NCI-H146 (cell line): ENCODE measurements at regions not wholly inside any gene's neighbourhood (a gene's known extent, or its start where the extent isn't known, plus 50 kb on each side); places are given as distances from the start of the nearest gene placed in this dataset.

Source experiments
- DNase-seq: peaks from one replicate; lab custom pipeline; 2025; lab: John Stamatoyannopoulos, UW

- no peak for DNase-seq
These were observed 102.0 kb upstream of the ARID2 start for GRCh38 chr12:45627407-45628069.

DNA sequence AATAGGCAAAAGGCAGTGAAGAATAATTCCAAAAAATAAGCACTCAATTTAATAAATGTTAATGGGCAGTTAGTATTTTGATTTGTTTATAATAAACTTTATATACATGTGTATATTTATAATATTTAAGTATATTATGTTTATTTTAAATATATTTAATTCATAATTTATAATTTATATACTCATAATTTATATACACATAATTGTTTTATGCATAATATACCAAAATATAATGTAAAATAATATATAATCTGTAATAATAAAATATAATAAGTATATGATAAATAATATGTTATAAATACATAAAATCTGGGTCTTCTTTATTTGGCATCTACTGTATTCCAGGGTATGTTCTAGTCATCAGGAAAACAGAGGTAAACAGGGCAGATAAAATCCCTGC lies 100.2 kb upstream of the ARID2 start:
- DNase-seq, result no peak

DNA sequence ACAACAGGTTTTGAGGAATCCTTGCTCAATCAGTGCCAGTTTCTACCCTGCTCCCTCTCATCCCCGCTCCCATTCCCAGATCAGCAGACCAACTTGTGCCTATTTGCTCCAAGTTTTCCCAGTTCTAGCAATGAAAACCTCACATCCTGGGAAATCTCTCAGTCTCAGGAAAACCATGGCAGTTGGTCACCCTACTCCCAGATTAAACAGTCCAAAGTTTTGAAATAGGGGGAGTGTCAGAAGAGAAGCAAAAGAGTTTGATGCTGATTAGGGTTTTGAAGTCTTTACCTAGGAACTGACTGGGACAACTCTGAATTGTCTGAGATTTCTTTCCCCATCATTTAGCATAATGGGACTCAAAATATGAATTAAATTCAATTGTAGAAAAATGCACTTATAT lies 95.8 kb upstream of the ARID2 start:
- no peak for DNase-seq

DNA sequence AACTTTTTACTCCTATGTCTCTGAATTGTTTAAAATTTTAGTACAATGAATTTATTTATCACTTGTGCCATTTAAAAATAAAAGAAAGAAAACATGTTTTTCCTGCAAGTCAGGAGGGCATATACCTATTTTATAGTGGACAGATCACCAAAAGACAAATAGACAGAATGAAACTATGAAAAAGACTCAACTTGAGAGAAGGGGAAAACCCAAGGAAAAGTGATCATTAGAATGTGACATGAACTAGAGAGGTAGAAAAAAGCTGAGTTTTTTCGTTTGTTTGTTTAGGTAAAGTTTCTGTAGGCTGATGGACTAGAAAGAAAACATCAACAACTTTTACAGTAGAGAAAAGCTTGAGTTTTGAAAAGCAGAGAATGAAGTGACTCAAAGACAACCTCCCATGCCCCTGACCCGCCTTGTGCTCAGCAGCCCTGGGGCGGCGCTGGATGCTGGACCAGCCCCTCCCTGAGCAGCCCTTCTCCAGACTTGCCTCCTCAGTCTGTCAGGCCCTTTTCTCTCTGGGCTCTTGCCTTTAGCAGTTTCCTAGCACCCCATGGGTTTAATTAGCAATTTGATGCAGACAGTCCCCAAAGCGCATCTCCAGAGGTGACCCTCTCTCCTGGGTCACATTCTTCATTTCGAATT lies 95.1 kb upstream of the ARID2 start:
- DNase-seq, result no peak

- DNase-seq, result no peak
These were observed 92.3 kb upstream of the ARID2 start for GRCh38 chr12:45637242-45637641.

DNA sequence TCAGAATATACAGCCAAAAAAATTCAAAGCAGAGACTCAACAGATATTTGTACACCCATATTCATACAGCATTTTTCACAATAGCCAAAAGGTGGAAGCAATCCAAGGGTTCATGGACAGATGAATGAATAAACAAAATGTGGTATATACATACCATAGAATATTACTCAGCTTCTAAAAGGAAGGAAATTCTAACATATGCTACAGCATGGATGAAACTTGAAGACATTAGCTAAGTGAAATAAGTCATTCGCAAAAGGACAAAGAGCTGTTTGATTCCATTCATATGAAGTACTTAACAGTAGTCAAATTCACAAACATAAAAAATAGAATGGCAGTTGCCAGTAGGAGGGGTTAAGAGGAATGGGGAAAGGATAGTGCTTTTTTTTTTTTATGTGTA lies 91.8 kb upstream of the ARID2 start:
- no peak for DNase-seq

GRCh38 chr12:45638386-45638785 lies 91.1 kb upstream of the ARID2 start:
- DNase-seq, result no peak

GRCh38 chr12:45644541-45644940 lies 85.0 kb upstream of the ARID2 start:
- DNase-seq, result no peak

DNA sequence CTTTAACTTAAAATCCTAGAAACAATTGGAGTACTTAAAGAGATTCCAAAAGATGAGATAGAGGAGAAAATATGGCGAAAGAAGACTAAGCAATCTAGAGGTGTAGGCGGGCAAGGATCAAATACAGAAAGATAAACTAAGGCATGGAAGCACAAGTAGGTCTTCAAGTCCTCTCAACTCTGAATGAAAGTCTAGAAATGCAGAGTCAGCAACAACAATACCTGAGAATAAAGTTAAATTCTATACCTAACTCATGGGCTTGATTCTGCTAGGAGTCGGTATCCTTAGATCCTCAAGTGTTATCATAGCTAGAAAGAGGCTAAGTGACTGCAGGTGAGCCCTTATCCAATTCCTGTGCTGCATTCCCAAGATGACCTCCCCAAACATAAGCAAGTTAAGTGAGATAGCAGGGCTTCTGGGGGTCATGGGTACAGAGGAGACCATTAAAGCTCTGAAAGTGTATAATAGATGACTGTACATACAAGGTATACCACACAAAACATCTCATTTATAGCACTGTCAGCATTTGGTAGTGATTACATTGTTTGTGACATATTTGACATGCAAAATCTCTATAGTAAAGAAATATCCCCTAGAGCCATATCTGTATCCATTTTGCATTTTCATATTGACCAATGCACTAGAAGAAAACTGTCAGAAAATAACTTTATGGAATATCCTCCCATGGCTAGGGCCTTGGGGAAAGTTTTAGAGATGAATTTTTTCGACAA lies 82.5 kb upstream of the ARID2 start:
- DNase-seq, result no peak

DNA sequence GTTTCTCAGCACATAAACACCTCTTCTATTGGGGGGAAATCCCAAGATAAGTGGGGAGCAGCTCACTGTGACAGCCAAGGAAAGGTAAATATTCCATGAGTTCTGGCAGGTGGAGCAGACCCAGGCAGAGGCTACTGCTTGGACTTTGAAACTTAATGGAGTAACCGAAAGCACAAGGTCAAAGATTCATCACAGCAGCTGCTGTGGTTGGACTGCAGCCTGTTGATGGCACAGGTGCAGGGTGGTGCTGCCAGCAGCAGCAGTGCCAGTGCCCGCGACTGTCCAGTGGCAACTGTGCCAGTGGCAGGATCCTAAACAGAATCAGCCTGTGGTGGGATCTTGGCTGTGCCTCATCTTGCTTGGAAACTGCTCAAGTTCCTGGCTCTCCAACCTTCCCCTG lies 81.4 kb upstream of the ARID2 start:
- no peak for DNase-seq

GRCh38 chr12:45651029-45651428 lies 78.5 kb upstream of the ARID2 start:
- DNase-seq, result no peak

DNA sequence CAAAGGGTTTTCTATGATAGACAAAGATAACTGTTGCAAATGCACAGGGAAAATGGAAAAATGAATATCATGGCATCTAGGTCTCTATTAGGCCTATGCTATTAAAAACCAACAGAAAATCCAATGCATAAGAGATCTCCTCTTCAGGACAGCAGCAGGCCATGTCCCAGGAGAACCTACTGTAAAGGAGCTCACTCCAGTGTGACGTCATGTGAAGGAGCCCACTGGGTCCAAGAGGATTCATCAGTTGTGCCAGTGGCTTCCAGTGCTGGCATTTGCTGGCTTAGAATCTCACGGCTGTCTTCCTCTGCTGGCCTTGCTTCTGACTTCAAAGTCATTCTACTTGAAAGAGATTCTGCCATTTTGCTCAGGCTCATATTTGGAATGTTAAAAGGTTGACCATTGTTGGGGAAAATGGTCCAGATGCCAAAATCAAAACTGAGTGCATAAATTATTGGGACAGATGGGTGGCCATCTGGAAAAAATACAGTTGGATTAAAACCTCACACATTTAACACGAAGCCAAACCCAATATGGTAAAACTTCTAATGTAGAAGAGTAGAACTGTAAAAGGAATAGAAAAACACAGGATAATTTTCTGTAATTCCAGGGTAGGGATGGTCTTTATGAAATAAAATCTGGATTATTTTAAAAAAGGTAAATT lies 75.4 kb upstream of the ARID2 start:
- DNase-seq, result no peak

DNA sequence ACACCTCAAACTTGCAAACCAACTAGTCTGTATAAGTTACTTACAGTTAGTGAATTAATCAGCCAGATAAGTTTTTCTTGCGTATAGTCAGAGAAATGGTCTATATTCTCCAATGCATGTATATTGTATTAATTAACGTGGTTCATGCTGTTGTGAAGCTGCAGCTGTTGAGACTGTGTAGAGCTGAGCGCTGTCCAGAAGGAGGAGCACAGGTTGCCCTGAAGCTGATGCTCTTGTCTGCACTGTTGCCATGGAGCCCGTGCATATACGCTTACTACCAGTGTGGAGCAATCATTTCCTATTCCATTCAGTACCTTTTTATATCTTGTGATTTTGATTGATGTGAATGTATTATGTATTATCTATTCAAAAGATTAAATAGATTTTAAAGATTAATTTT lies 74.3 kb upstream of the ARID2 start:
- peak; percentile 38 for DNase-seq

GRCh38 chr12:45655743-45656142 lies 73.8 kb upstream of the ARID2 start:
- DNase-seq, result no peak

DNA sequence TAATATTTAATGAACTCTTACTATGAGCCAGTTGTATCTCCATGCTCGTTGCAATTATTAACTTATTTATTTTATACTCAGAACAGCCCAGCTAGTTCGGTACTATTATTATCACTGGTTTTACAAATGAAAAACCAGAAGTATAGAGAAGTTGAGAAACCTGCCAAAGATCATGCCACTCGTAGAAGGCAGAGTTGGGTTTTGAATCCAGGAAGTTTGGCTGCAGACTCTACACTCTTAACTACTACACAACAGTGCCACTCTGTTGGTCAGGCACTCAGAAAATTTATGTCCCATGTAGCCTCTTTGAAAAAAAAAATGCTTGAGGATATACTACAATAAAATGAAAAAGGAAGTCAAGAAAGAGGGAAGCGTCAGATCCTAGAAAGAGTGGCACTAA lies 71.5 kb upstream of the ARID2 start:
- DNase-seq, result no peak

GRCh38 chr12:45660330-45660729 lies 69.2 kb upstream of the ARID2 start:
- no peak for DNase-seq

GRCh38 chr12:45663455-45663854 lies 66.1 kb upstream of the ARID2 start:
- DNase-seq, result no peak

DNA sequence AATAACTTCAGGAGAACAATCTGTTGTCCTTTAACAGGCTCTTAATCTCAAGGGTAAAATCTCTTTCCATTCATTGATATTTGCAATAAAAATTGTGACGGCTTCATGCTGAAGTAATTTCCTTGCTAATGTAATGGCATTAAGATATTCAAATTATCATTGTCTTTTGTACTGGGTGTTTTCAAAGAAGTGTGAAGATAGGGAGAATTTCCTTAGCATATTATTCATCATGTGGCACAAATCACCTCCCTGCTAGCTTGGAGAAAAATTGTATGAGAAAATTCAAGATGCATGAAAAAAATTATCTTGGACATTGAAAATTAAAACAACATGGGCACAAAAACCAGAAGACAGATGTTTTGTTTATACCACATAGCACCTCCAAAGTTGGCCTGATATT lies 63.6 kb upstream of the ARID2 start:
- no peak for DNase-seq

DNA sequence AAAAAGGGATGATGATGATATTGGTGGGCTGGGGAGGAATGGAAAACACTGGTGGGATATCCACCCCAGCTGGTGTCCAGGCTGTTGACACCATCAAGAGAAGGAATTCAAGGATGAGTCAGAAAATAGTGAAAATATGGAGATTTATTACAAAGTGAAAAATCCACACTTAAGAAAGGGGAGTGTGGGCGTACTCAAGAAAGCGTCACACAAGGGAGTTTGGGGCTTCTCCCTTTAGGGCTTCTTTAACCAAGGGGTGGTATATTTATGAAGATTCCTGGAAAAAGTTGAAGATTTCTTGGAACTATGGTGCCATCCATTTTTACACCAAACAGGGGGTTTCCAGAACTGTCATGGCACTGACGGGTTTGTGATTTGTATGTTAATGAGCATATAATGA lies 63.1 kb upstream of the ARID2 start:
- DNase-seq, result no peak

DNA sequence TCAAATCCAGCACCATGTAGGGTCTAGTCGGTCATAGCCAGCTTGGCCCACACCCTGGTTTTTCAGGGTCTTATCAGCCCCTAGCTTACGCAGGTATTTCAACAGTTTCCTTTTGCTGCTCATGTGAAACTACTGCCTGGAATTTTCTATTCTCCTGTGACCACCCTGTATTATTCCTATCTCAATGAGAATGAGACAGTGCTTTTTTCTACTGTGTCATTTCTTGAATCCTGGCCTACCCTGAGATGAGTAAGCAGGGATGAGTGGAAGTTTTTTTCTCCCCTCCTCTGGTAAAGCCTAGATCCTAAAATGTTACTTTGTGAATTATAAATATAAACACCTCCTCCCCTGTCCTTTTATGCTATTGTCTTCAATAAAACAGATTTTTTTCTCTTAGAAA lies 62.7 kb upstream of the ARID2 start:
- no peak for DNase-seq

GRCh38 chr12:45667761-45668160 lies 61.7 kb upstream of the ARID2 start:
- no peak for DNase-seq

DNA sequence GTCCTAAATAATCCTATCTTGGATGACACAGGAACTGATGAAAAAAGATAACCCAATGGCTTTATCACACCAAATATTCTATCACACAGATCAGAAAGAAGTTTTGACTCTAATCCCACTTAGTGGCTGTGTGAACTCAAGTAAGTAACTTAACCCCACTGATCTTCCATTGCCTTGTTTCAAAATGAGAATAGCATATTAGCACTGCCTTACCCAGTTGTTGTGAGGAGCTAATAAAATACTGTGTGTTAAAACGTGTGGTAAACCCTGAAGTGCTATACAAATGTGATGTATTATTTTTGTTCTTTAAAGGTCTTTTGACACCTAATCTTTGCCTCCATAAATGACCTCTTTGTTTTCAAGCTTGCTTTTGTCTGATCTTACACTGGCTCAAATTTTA lies 60.9 kb upstream of the ARID2 start:
- DNase-seq, result no peak

DNA sequence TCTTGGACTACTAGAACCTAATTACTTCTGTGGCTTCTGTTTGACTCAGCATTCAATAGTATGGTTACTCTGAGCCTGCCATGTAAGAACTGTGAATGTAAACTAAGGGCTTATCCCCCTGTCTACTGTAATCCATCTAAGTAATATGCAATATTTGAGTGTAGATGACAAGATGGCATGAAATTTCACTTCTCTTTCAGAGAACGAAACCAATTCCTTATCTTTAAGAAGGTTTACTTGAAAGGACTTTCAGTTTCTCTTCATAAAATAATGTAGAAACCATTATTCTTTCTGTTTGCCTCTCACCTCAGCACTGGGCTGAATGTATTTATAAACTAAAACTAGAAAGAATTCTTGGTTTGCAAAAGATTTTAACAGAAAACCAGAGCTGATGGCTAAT lies 60.4 kb upstream of the ARID2 start:
- DNase-seq, result no peak
